A673 (cell line): ENCODE measurements at regions not wholly inside any gene's neighbourhood (a gene's known extent, or its start where the extent isn't known, plus 50 kb on each side); places are given as distances from the start of the nearest gene placed in this dataset.

Experiments
- CTCF ChIP-seq: fragments of 300-800, 200-600 bp; sonication (generic); conservative IDR thresholded peaks from 2 replicates; pipeline ENCODE4 v1.5.1; 2017; ENCODE audit warnings: low read depth, mild to moderate bottlenecking, antibody characterized with exemption, low read length, moderate library complexity, mixed read lengths
- EZH2 ChIP-seq: fragments of 200-600 bp; sonication (generic); IDR thresholded peaks from 2 replicates; pipeline ENCODE4 v1.6.1; 2017; ENCODE audit warnings: borderline replicate concordance, low read depth, mild to moderate bottlenecking, mixed read lengths, antibody characterized with exemption, low read length; ENCODE audit not compliant: poor library complexity, severe bottlenecking

- TF ChIP-seq CTCF (no peak), EZH2 (no peak)
Measured at GRCh38 chr4:78667325-78667724, 108.8 kb upstream of the BMP2K start.
